H1 (cell line): ENCODE measurements at regions not wholly inside any gene's neighbourhood (a gene's known extent, or its start where the extent isn't known, plus 50 kb on each side); places are given as distances from the start of the nearest gene placed in this dataset.

Experiments
- CBX8 ChIP-seq: fragments of 300-800, 300-1000 bp; sonication (generic); IDR thresholded peaks from 2 replicates; pipeline ENCODE4 v1.7.1; 2016; ENCODE audit warnings: low read depth, low read length, borderline replicate concordance
- EGR1 ChIP-seq: IDR thresholded peaks from 2 replicates; pipeline ENCODE4 v1.6.1; 2011; ENCODE audit warnings: low read depth, low read length, borderline replicate concordance
- POU5F1 ChIP-seq: IDR thresholded peaks from 2 replicates; pipeline ENCODE4 v1.6.1; 2011; ENCODE audit warnings: low read depth, mild to moderate bottlenecking, low read length, moderate library complexity
- RXRA ChIP-seq: IDR thresholded peaks from 2 replicates; pipeline ENCODE4 v1.6.1; 2011; ENCODE audit warnings: low read depth, mild to moderate bottlenecking, low read length, moderate library complexity; ENCODE audit not compliant: insufficient read depth
- SIRT6 ChIP-seq: IDR thresholded peaks from one replicate; pipeline ENCODE4 v1.7.1; 2012; ENCODE audit warnings: low read length, inconsistent platforms
- SP2 ChIP-seq: IDR thresholded peaks from 2 replicates; pipeline ENCODE4 v1.6.1; 2012; ENCODE audit warnings: mild to moderate bottlenecking, low read length, inconsistent platforms
- USF2 ChIP-seq: IDR thresholded peaks from 2 replicates; pipeline ENCODE4 v1.6.1; 2011; ENCODE audit warnings: low read length, improper control_type of control experiment
- TF ChIP-seq, protein P1 (sequence below): fragments of 300-600 bp; sonication (generic); IDR thresholded peaks from 2 replicates; pipeline ENCODE4 v1.7.1; 2012; ENCODE audit warnings: low read length, moderate library complexity, mild to moderate bottlenecking, inconsistent platforms; ENCODE audit not compliant: insufficient replicate concordance

- TF ChIP-seq, protein P1, sequence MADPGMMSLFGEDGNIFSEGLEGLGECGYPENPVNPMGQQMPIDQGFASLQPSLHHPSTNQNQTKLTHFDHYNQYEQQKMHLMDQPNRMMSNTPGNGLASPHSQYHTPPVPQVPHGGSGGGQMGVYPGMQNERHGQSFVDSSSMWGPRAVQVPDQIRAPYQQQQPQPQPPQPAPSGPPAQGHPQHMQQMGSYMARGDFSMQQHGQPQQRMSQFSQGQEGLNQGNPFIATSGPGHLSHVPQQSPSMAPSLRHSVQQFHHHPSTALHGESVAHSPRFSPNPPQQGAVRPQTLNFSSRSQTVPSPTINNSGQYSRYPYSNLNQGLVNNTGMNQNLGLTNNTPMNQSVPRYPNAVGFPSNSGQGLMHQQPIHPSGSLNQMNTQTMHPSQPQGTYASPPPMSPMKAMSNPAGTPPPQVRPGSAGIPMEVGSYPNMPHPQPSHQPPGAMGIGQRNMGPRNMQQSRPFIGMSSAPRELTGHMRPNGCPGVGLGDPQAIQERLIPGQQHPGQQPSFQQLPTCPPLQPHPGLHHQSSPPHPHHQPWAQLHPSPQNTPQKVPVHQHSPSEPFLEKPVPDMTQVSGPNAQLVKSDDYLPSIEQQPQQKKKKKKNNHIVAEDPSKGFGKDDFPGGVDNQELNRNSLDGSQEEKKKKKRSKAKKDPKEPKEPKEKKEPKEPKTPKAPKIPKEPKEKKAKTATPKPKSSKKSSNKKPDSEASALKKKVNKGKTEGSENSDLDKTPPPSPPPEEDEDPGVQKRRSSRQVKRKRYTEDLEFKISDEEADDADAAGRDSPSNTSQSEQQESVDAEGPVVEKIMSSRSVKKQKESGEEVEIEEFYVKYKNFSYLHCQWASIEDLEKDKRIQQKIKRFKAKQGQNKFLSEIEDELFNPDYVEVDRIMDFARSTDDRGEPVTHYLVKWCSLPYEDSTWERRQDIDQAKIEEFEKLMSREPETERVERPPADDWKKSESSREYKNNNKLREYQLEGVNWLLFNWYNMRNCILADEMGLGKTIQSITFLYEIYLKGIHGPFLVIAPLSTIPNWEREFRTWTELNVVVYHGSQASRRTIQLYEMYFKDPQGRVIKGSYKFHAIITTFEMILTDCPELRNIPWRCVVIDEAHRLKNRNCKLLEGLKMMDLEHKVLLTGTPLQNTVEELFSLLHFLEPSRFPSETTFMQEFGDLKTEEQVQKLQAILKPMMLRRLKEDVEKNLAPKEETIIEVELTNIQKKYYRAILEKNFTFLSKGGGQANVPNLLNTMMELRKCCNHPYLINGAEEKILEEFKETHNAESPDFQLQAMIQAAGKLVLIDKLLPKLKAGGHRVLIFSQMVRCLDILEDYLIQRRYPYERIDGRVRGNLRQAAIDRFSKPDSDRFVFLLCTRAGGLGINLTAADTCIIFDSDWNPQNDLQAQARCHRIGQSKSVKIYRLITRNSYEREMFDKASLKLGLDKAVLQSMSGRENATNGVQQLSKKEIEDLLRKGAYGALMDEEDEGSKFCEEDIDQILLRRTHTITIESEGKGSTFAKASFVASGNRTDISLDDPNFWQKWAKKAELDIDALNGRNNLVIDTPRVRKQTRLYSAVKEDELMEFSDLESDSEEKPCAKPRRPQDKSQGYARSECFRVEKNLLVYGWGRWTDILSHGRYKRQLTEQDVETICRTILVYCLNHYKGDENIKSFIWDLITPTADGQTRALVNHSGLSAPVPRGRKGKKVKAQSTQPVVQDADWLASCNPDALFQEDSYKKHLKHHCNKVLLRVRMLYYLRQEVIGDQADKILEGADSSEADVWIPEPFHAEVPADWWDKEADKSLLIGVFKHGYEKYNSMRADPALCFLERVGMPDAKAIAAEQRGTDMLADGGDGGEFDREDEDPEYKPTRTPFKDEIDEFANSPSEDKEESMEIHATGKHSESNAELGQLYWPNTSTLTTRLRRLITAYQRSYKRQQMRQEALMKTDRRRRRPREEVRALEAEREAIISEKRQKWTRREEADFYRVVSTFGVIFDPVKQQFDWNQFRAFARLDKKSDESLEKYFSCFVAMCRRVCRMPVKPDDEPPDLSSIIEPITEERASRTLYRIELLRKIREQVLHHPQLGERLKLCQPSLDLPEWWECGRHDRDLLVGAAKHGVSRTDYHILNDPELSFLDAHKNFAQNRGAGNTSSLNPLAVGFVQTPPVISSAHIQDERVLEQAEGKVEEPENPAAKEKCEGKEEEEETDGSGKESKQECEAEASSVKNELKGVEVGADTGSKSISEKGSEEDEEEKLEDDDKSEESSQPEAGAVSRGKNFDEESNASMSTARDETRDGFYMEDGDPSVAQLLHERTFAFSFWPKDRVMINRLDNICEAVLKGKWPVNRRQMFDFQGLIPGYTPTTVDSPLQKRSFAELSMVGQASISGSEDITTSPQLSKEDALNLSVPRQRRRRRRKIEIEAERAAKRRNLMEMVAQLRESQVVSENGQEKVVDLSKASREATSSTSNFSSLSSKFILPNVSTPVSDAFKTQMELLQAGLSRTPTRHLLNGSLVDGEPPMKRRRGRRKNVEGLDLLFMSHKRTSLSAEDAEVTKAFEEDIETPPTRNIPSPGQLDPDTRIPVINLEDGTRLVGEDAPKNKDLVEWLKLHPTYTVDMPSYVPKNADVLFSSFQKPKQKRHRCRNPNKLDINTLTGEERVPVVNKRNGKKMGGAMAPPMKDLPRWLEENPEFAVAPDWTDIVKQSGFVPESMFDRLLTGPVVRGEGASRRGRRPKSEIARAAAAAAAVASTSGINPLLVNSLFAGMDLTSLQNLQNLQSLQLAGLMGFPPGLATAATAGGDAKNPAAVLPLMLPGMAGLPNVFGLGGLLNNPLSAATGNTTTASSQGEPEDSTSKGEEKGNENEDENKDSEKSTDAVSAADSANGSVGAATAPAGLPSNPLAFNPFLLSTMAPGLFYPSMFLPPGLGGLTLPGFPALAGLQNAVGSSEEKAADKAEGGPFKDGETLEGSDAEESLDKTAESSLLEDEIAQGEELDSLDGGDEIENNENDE, result no peak
- TF ChIP-seq POU5F1 (no peak), CBX8 (no peak), SIRT6 (no peak), SP2 (no peak), RXRA (no peak), USF2 (no peak), EGR1 (no peak)
Observed at GRCh38 chr10:84588426-84588825, 260.0 kb downstream of the CCSER2 start (continued).
